Liver (tissue), 8 donors: ENCODE measurements at regions not wholly inside any gene's neighbourhood (a gene's known extent, or its start where the extent isn't known, plus 50 kb on each side); places are given as distances from the start of the nearest gene placed in this dataset.

Experiments
- DNase-seq: peaks from one replicate; pipeline ENCODE4 v3.0.0-alpha.2; 2017; ENCODE audit warnings: low spot score
- H3K27ac ChIP-seq, 2 donors: one replicate each; pipeline ENCODE4 v1.7.0; 2013; ENCODE audit warnings: inconsistent platforms in 2 of 2, low read length in 2 of 2, control low read depth in 1 of 2, low read depth in 1 of 2, mild to moderate bottlenecking in 1 of 2
- H3K27me3 ChIP-seq, 4 donors: one replicate each; pipeline versions ENCODE4 v1.6.1 to v1.7.0; 2013; ENCODE audit warnings: low read length in 3 of 4, inconsistent platforms in 1 of 4, mild to moderate bottlenecking in 1 of 4, moderate library complexity in 1 of 4; ENCODE audit not compliant: control insufficient read depth in 4 of 4, insufficient read depth in 4 of 4
- H3K36me3 ChIP-seq, 4 donors: one replicate each; pipeline versions ENCODE4 v1.6.1 to v1.7.0; 2013; ENCODE audit warnings: low read length in 3 of 4, mild to moderate bottlenecking in 3 of 4, low read depth in 1 of 4, moderate library complexity in 1 of 4; ENCODE audit not compliant: control insufficient read depth in 4 of 4, insufficient read depth in 3 of 4
- H3K4me1 ChIP-seq, 4 donors: one replicate each; pipeline versions ENCODE4 v1.6.1 to v1.7.0; 2013; ENCODE audit warnings: low read length in 3 of 4, mild to moderate bottlenecking in 3 of 4, moderate library complexity in 1 of 4; ENCODE audit not compliant: control insufficient read depth in 4 of 4, insufficient read depth in 4 of 4
- H3K4me3 ChIP-seq, 3 donors: one replicate each; pipeline versions ENCODE4 v1.6.1 to v1.7.0; 2013; ENCODE audit warnings: low read length in 3 of 3, control low read depth in 1 of 3, low read depth in 1 of 3, mild to moderate bottlenecking in 1 of 3
- H3K9ac ChIP-seq, 2 donors: one replicate each; pipeline ENCODE4 v1.7.0; 2013; ENCODE audit warnings: low read length in 2 of 2, mild to moderate bottlenecking in 2 of 2, moderate library complexity in 2 of 2, control low read depth in 1 of 2, low read depth in 1 of 2
- H3K9me3 ChIP-seq, 4 donors: one replicate each; pipeline versions ENCODE4 v1.6.1 to v1.7.0; 2013; ENCODE audit warnings: low read length in 3 of 4; ENCODE audit not compliant: control insufficient read depth in 4 of 4
- ATF3 ChIP-seq: IDR thresholded peaks from 2 replicates; pipeline ENCODE4 v1.6.1; 2016; ENCODE audit warnings: antibody characterized with exemption
- CTCF ChIP-seq: fragments of 150-350 bp; IDR thresholded peaks from 2 replicates; pipeline ENCODE4 v1.5.1; 2017; ENCODE audit warnings: improper control_type of control experiment, low read depth, low read length; ENCODE audit not compliant: missing input control
- EGR1 ChIP-seq, 2 donors: IDR thresholded peaks; 2 replicates each; pipeline ENCODE4 v1.6.1; 2016 to 2018; ENCODE audit warnings: antibody characterized with exemption in 2 of 2, low read depth in 2 of 2
- FOXA1 ChIP-seq: IDR thresholded peaks from 2 replicates; pipeline ENCODE4 v1.6.1; 2016; ENCODE audit warnings: antibody characterized with exemption
- FOXA2 ChIP-seq: IDR thresholded peaks from 2 replicates; pipeline ENCODE4 v1.6.1; 2016; ENCODE audit warnings: antibody characterized with exemption
- GABPA ChIP-seq, 2 donors: IDR thresholded peaks in 1 of 2; conservative IDR thresholded peaks in 1 of 2; 2 replicates each; pipeline ENCODE4 v1.6.1; 2016; ENCODE audit warnings: antibody characterized with exemption in 2 of 2, mild to moderate bottlenecking in 1 of 2, moderate library complexity in 1 of 2
- HNF4A ChIP-seq, 2 donors: conservative IDR thresholded peaks; 2 replicates each; pipeline ENCODE4 v1.6.1; 2016; ENCODE audit warnings: antibody characterized with exemption in 2 of 2, mild to moderate bottlenecking in 2 of 2
- HNF4G ChIP-seq: IDR thresholded peaks from 2 replicates; pipeline ENCODE4 v1.6.1; 2016; ENCODE audit warnings: antibody characterized with exemption
- JUND ChIP-seq, 2 donors: IDR thresholded peaks; 2 replicates each; pipeline ENCODE4 v1.6.1; 2016; ENCODE audit warnings: antibody characterized with exemption in 2 of 2
- MAX ChIP-seq: IDR thresholded peaks from 2 replicates; pipeline ENCODE4 v1.6.1; 2016; ENCODE audit warnings: antibody characterized with exemption
- NR2F2 ChIP-seq: IDR thresholded peaks from 2 replicates; pipeline ENCODE4 v1.6.1; 2016; ENCODE audit warnings: antibody characterized with exemption
- RAD21 ChIP-seq, 2 donors: IDR thresholded peaks; 2 replicates each; pipeline ENCODE4 v1.6.1; 2016; ENCODE audit warnings: antibody characterized with exemption in 2 of 2, mild to moderate bottlenecking in 2 of 2
- REST ChIP-seq: IDR thresholded peaks from 2 replicates; pipeline ENCODE4 v1.6.1; 2016; ENCODE audit warnings: antibody characterized with exemption, mild to moderate bottlenecking
- RXRA ChIP-seq, 2 donors: IDR thresholded peaks; 2 replicates each; pipeline ENCODE4 v1.6.1; 2017 to 2018; ENCODE audit warnings: antibody characterized with exemption in 2 of 2, mild to moderate bottlenecking in 1 of 2
- SP1 ChIP-seq: IDR thresholded peaks from 2 replicates; pipeline ENCODE4 v1.6.1; 2018; ENCODE audit warnings: antibody characterized with exemption, mild to moderate bottlenecking
- TAF1 ChIP-seq: conservative IDR thresholded peaks from 2 replicates; pipeline ENCODE4 v1.6.1; 2016; ENCODE audit warnings: antibody characterized with exemption, mild to moderate bottlenecking
- YY1 ChIP-seq: IDR thresholded peaks from 2 replicates; pipeline ENCODE4 v1.6.1; 2016; ENCODE audit warnings: antibody characterized with exemption, mild to moderate bottlenecking
- ZBTB33 ChIP-seq: IDR thresholded peaks from 2 replicates; pipeline ENCODE4 v1.6.1; 2016; ENCODE audit warnings: antibody characterized with exemption
- WGBS: extraction: QIAGEN DNeasy Blood & Tissue Kit; methylation state at CpG from one replicate; pipeline ENCODE4 v1.1.7; 2013; 5-methylcytosine and 5-hydroxymethylcytosine counted together
- donor health status: healthy.
- donor health status: healthy.
- donor health status: healthy.
- donor health status: healthy.
- donor health status: healthy.

- H3K9me3 ChIP-seq = no peaks in the 10 kb centered on the region
- 75% methylated on average over 3 of the region's 3 CpGs for WGBS
Observed at GRCh38 chr21:18161841-18162240, 82.8 kb upstream of the CHODL start.

GRCh38 chr21:18157406-18157805 is 87.2 kb upstream of the CHODL start:
- DNase-seq = no peak
- H3K4me3 ChIP-seq = no peak overlapping the region
- no peaks in the 10 kb centered on the region for H3K9me3 ChIP-seq
- H3K27ac ChIP-seq = no peak overlapping the region
- H3K36me3 ChIP-seq = no peaks in the 10 kb centered on the region
- TF ChIP-seq REST (no peak), RAD21 (IDR thresholded peaks at IDR 0.05) (no peak), FOXA2 (no peak), GABPA (IDR thresholded peaks at IDR 0.05 in 1 of 2, conservative IDR thresholded peaks at IDR 0.05 in 1 of 2) (no peak), SP1 (no peak), EGR1 (IDR thresholded peaks at IDR 0.05; ENCODE audit: low read depth in 2 of 2) (no peak), CTCF (no peak), HNF4A (conservative IDR thresholded peaks at IDR 0.05) (no peak), HNF4G (no peak), ATF3 (no peak), NR2F2 (no peak), MAX (no peak), JUND (IDR thresholded peaks at IDR 0.05) (no peak), RXRA (IDR thresholded peaks at IDR 0.05) (no peak), FOXA1 (no peak), YY1 (no peak), ZBTB33 (no peak), TAF1 (no peak)
- WGBS = 85% methylated on average over 1 of the region's 1 CpG
- H3K27me3 ChIP-seq = no peaks in the 10 kb centered on the region
- no peak overlapping the region for H3K9ac ChIP-seq
- H3K4me1 ChIP-seq = no peaks in the 10 kb centered on the region

More at GRCh38 chr21:18161841-18162240, 82.8 kb upstream of the CHODL start:
- no peak for DNase-seq
- Histone ChIP-seq H3K9ac (no peak overlapping the region), H3K27ac (no peak overlapping the region), H3K27me3 (no peaks in the 10 kb centered on the region), H3K4me1 (no peaks in the 10 kb centered on the region), H3K4me3 (no peak overlapping the region), H3K36me3 (no peaks in the 10 kb centered on the region)
- no peak for TF ChIP-seq EGR1 (IDR thresholded peaks at IDR 0.05; ENCODE audit: low read depth in 2 of 2)
- no peak for TF ChIP-seq GABPA (IDR thresholded peaks at IDR 0.05 in 1 of 2, conservative IDR thresholded peaks at IDR 0.05 in 1 of 2)
- TF ChIP-seq MAX = no peak
- TF ChIP-seq RXRA (IDR thresholded peaks at IDR 0.05) = no peak
- no peak for TF ChIP-seq NR2F2
- TF ChIP-seq YY1 = no peak
- TF ChIP-seq SP1 = no peak
- no peak for TF ChIP-seq FOXA2
- no peak for TF ChIP-seq JUND (IDR thresholded peaks at IDR 0.05)
- no peak for TF ChIP-seq HNF4G
